ENCODE measurements at regions not wholly inside any gene's neighbourhood (a gene's known extent, or its start where the extent isn't known, plus 50 kb on each side); places are given as distances from the start of the nearest gene placed in this dataset.

GRCh38 chr12:92989715-92990484 lies 60.8 kb upstream of the EEA1 start:
- Histone ChIP-seq H2AFZ (ENCODE audit: low read length) (no peak overlapping the region; the same call in 1 of the 2 replicates), H3K56ac (replicated peaks; ENCODE audit: insufficient read length, low read depth, low read length) (no peak overlapping the region), H4K8ac (ENCODE audit: extremely low read depth, insufficient read depth, low read length) (no peak overlapping the region), H3K4me3 (ENCODE audit: extremely low read depth in 1 of 4, insufficient read depth in 2 of 4, low read depth in 3 of 4, low read length in 4 of 4) (no peak overlapping the region), H2BK12ac (ENCODE audit: low read depth, low read length) (no peak overlapping the region), H3K9me3 (ENCODE audit: insufficient read depth in 2 of 2, low read depth in 1 of 2, low read length in 1 of 2) (peaks cover 4 to 8% of the 10 kb centered on the region in 2 experiments; a peak in 2 of 4 replicates), H4K5ac (ENCODE audit: insufficient read length, low read depth, low read length) (no peak overlapping the region), H2BK20ac (ENCODE audit: low read length) (no peak overlapping the region), H3K4ac (replicated peaks; ENCODE audit: insufficient read length, low read depth, low read length) (no peak overlapping the region), H2BK15ac (ENCODE audit: low read length) (no peak overlapping the region), H3K36me3 (ENCODE audit: control insufficient read depth in 2 of 4, insufficient read depth in 4 of 4, low read length in 3 of 4) (no peaks in the 10 kb centered on the region), H3K27ac (ENCODE audit: low read depth, low read length) (no peak overlapping the region), H3K9ac (replicated peaks in 1 of 4; ENCODE audit: extremely low read depth in 1 of 4, low read depth in 3 of 4, low read length in 3 of 4) (no peak overlapping the region), H2BK120ac (replicated peaks; ENCODE audit: low read depth, low read length) (no peak overlapping the region), H3K4me2 (ENCODE audit: insufficient read depth in 1 of 2, low read depth in 2 of 2, low read length in 2 of 2) (no peak overlapping the region), H4K91ac (replicated peaks; ENCODE audit: insufficient read length, low read length) (no peak overlapping the region), H2BK5ac (ENCODE audit: low read depth, low read length) (no peak overlapping the region), H3K79me1 (ENCODE audit: low read depth, low read length) (no peaks in the 10 kb centered on the region), H3K14ac (ENCODE audit: insufficient read length) (no peak overlapping the region), H3K27me3 (replicated peaks in 1 of 4; ENCODE audit: control insufficient read depth in 3 of 4, extremely low read depth in 1 of 4, insufficient read depth in 3 of 4, low read length in 3 of 4) (no peaks in the 10 kb centered on the region), H3K23ac (ENCODE audit: insufficient read length) (no peak overlapping the region), H3K18ac (ENCODE audit: extremely low read depth, low read length) (no peak overlapping the region), H3K79me2 (ENCODE audit: control insufficient read depth in 1 of 2, insufficient read depth in 2 of 2, low read length in 2 of 2) (no peaks in the 10 kb centered on the region), H2AK5ac (ENCODE audit: low read depth, low read length) (no peak overlapping the region), H3K23me2 (ENCODE audit: low read depth, low read length) (no peaks in the 10 kb centered on the region), H4K20me1 (replicated peaks in 1 of 2; ENCODE audit: control insufficient read depth in 1 of 2, insufficient read depth in 2 of 2, low read length in 2 of 2) (no peaks in the 10 kb centered on the region), H3K4me1 (replicated peaks in 1 of 4; ENCODE audit: control insufficient read depth in 3 of 4, insufficient read depth in 4 of 4, low read length in 3 of 4) (peaks cover 0 to 4% (median under 1%) of the 10 kb centered on the region in 4 experiments; a peak in 3 of 7 replicates)
- 85% methylated on average over 3 of the region's 3 CpGs; no CpG with 5 or more reads in 1 of the 2 experiments for WGBS, 2 experiments (ENCODE audit: extremely low coverage in 1 of 2, insufficient coverage in 1 of 2, insufficient read length in 1 of 2, insufficient replicate concordance in 2 of 2, low coverage in 1 of 2, low lambda C conversion rate in 2 of 2, missing lambda C conversion rate in 1 of 2)
- ChIA-PET POLR2A (ENCODE audit: partially characterized antibody) (no interaction called here), CTCF (ENCODE audit: partially characterized antibody) (interaction anchor here (0.7 to 3.9 kb wide), 5 partner anchors 20 to 407 kb away, joined by 3 to 25 read pairs (median 3); no protein-coding TSS in a partner anchor)
- DNase-seq (ENCODE audit: low read depth in 1 of 2, low spot score in 2 of 2) (no peak), FAIRE-seq (no peak)
- TF ChIP-seq HDAC6 (IDR thresholded peaks at IDR 0.05; ENCODE audit: low read depth, low read length) (no peak), CTBP2 (IDR thresholded peaks at IDR 0.05; ENCODE audit: borderline replicate concordance, insufficient read depth, insufficient read length, low read length) (no peak)

Measured in H1 (cell line).